ENCODE measurements at regions not wholly inside any gene's neighbourhood (a gene's known extent, or its start where the extent isn't known, plus 50 kb on each side); places are given as distances from the start of the nearest gene placed in this dataset.

GRCh38 chr16:55204923-55205322 is 119.1 kb upstream of the IRX6 start:
- DNase-seq (ENCODE audit: extremely low spot score, insufficient read length, low read depth) (no peak), FAIRE-seq (no peak)

GRCh38 chr16:55207693-55208428 is 116.1 kb upstream of the IRX6 start:
- no peak for FAIRE-seq

DNA sequence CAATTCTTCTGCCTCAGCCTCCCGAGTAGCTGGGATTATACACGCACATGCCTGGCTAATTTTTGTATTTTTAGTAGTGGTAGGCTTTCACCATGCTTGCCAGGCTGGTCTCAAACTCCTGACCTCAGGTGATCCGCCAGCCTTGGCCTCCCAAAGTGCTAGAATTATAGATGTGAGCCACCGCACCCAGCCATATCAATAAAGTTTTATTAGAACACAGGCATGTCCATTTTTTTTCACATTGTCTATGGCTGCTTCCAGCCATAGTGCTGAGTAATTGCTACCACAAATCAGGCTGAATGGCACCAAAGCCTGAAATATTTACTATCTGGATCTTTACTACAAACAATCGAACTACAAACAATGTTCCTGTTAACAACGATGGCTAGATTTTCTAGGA is 114.4 kb upstream of the IRX6 start:
- FAIRE-seq: no peak
- DNase-seq (ENCODE audit: extremely low spot score, insufficient read length, low read depth): no peak

More at GRCh38 chr16:55207693-55208428, 116.1 kb upstream of the IRX6 start:
- no peak for DNase-seq (ENCODE audit: extremely low spot score, insufficient read length, low read depth)

- DNase-seq (ENCODE audit: extremely low spot score, insufficient read length, low read depth) (no peak), FAIRE-seq (no peak)
Observed at GRCh38 chr16:55212791-55213190, 111.2 kb upstream of the IRX6 start.

DNA sequence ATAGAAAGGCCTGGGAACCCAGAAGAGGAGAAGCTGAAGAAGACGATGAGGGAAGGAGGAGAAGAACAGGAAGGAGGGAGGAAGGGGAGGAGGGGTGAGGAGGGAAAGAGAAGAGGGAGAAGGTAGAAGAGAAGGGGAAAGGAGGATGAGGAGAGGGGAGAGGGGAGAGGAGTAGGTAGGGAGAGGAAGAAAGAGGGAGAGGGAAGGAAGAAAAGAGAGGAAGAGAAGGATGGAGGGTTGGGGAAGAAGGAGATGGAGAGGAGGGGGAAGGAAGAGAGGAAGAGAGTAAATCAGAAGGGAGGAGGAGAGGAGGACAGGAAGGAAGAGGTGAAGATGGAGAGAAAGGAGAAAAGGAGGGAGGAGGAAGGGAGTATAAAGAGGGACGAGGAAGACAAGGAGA is 109.6 kb upstream of the IRX6 start:
- FAIRE-seq (no peak), DNase-seq (ENCODE audit: extremely low spot score, insufficient read length, low read depth) (no peak)

- no peak for DNase-seq (ENCODE audit: extremely low spot score, insufficient read length, low read depth)
- no peak for FAIRE-seq
Observed at GRCh38 chr16:55214974-55215494, 109.0 kb upstream of the IRX6 start.

- no peak for DNase-seq (ENCODE audit: extremely low spot score, insufficient read length, low read depth)
- FAIRE-seq: no peak
Observed at GRCh38 chr16:55217392-55217791, 106.6 kb upstream of the IRX6 start.

DNA sequence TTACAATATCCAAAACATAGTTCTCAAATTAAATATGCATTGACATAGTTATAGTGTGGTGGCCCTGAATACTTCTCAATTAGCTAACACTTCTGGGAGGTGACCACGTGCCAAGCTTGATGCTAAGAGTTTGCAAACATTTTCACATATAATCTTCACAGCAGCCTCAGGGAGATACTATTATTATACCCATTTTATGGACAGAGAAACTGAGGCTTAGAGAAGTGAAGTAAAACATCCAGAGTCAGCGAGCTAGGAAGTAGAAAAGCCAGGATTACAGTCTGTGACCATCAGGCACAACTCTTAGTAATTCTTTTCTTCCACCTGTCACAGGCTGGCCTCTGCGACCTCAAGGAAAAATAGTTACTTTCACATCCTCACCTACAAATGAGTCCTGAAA is 102.2 kb upstream of the IRX6 start:
- DNase-seq (ENCODE audit: extremely low spot score, insufficient read length, low read depth) (no peak), FAIRE-seq (no peak)

DNA sequence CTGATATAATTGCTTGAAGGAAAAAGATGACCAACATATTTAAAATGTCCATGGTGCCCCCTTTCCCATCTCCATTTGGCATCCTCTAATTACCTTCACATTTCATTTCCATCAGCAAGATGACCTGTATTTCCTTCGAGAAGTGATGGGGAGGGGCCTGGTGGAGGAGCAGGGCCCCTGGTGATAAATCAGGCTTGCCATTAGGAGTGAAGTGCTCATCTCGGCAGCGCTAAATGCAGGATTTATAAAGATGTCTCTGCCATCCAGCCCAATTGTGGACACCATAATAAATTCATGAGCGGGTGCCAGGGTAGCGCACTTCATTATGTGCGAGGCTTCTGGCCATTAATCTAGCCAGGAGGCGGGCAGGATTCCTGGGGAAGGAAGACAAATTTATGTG is 101.5 kb upstream of the IRX6 start:
- no peak for DNase-seq (ENCODE audit: extremely low spot score, insufficient read length, low read depth)
- no peak for FAIRE-seq

- no peak for DNase-seq (ENCODE audit: extremely low spot score, insufficient read length, low read depth)
- no peak for FAIRE-seq
Observed at GRCh38 chr16:55225972-55226542, 97.9 kb upstream of the IRX6 start.

- FAIRE-seq: no peak
- no peak for DNase-seq (ENCODE audit: extremely low spot score, insufficient read length, low read depth)
Observed at GRCh38 chr16:55232822-55233221, 91.2 kb upstream of the IRX6 start.

- DNase-seq (ENCODE audit: extremely low spot score, insufficient read length, low read depth): no peak
- no peak for FAIRE-seq
Observed at GRCh38 chr16:55233464-55233863, 90.5 kb upstream of the IRX6 start.

- DNase-seq (ENCODE audit: extremely low spot score, insufficient read length, low read depth) (no peak), FAIRE-seq (no peak)
Observed at GRCh38 chr16:55236655-55237054, 87.3 kb upstream of the IRX6 start.

- no peak for DNase-seq (ENCODE audit: extremely low spot score, insufficient read length, low read depth)
- FAIRE-seq: no peak
Observed at GRCh38 chr16:55239723-55240122, 84.3 kb upstream of the IRX6 start.

DNA sequence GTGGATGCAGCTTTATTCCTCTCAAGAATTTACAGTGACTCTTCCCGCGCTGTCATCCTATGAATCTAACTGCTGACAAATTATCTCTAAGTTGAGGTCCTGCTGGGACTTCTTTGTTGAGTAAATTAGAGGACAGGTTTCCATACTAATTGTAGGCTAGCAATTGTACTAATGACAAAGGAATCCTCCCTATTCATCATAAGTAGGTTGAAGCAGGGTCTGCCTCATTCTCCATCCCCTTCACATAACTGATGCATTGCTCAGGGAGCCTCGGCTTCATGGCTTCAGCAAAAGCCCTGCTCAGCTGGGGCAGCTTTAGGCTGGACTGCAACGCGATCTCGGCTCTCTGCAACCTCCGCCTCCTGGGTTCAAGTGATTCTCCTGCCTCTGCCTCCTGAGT is 83.1 kb upstream of the IRX6 start:
- no peak for DNase-seq (ENCODE audit: extremely low spot score, insufficient read length, low read depth)
- FAIRE-seq: no peak

- FAIRE-seq (no peak), DNase-seq (ENCODE audit: extremely low spot score, insufficient read length, low read depth) (no peak)
Observed at GRCh38 chr16:55242667-55243066, 81.3 kb upstream of the IRX6 start.

DNA sequence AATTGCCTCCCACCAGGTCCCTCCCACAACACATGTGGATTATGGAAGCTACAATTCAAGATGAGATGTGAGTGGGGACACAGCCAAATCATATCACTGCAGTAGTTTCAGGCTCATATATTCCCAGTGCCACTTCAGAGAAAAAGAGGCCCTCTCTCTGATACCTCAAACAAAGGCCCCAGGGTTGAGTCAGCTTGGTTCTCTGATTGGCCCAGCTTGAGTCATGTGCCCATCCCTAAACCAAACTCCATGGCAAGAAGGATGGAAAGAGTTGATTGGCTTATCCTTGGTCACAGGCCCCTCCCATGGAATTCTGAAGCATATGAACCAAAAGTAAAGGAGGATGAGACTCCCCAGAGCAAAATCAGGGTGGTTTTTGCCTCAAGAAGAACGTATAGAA is 75.9 kb upstream of the IRX6 start:
- DNase-seq (ENCODE audit: extremely low spot score, insufficient read length, low read depth) (no peak), FAIRE-seq (no peak)

DNA sequence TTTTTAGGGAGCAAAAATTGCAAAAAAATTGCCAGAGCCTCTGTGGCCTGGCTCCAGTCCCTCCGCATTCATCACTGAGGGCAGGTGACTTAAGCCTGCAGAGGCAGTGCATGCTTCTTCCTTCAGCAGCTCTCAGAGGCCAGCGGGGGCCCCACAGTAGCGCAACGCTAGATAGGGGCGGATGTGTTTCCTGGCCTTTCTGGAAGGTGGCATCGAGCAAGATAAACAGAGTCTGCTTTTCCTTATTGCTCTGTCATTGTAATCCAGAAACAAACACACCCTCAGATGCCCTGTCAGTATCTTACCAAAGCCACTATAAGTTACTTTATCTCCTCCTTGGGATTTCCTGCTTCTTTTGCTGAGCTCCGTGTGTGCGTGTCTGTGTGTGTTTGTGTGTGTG is 75.5 kb upstream of the IRX6 start:
- no peak for DNase-seq (ENCODE audit: extremely low spot score, insufficient read length, low read depth)
- no peak for FAIRE-seq

GRCh38 chr16:55249361-55249760 is 74.6 kb upstream of the IRX6 start:
- FAIRE-seq: no peak

DNA sequence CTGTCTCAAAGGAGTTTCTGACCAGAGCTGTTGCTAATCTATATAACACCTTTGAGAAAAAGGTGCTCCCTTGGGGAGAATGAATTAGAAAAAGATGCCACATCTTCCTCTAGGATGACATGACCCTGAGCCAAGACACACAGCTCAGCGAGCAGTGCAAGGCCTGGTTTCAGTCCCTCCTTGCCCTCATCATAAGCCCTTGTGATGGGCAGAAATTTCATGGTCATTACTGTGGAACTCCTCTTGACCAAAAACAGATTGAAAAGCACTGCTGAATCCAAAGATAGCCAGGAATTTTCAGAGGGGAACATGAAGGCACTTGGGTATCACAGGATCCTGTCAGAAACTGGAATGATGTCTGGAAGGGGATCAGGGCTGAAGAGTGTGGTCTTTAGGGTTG is 74.1 kb upstream of the IRX6 start:
- FAIRE-seq (no peak), DNase-seq (ENCODE audit: extremely low spot score, insufficient read length, low read depth) (no peak)

More at GRCh38 chr16:55249361-55249760, 74.6 kb upstream of the IRX6 start:
- DNase-seq (ENCODE audit: extremely low spot score, insufficient read length, low read depth): no peak

GRCh38 chr16:55250701-55251100 is 73.3 kb upstream of the IRX6 start:
- DNase-seq (ENCODE audit: extremely low spot score, insufficient read length, low read depth) (no peak), FAIRE-seq (no peak)

DNA sequence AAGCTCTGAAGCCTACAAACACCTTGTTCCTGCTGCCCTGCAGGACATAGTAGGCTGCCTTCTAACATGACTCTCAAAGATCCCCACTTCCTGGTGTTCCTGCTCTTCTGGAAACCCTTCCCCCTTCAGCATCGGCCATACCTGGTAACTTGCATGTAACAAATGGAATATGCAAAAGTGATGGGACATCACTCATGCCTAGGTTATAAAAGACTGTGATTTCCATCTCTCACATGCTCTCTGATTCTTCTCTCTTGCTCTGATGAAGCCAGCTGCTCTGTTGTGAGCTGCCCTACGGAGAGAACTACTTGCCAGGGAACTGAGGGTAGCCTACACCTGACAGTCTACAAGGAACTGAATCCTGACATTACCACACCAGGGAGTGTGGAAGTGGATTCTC is 72.9 kb upstream of the IRX6 start:
- no peak for FAIRE-seq
- no peak for DNase-seq (ENCODE audit: extremely low spot score, insufficient read length, low read depth)
